ENCODE measurements at regions not wholly inside any gene's neighbourhood (a gene's known extent, or its start where the extent isn't known, plus 50 kb on each side); places are given as distances from the start of the nearest gene placed in this dataset.

DNA sequence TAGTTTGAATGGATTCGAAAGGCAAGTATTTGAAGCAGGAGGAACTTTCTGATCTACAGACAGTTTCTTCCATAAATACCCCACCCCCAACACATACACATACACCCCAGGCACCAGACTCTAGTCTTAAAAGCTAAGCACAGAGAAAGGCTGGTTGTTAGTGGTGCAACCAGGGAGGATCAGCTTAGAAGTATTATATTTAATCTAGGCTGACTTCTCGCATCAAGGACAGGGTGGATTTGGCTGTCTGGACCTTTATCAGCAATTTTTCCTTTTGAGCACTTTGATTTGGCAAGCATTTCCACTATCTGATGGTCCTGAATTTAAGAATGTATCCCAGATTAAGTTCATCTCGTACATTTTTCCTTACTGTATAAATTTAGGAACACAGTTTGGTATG is 1489.8 kb upstream of the FLRT2 start:
- Histone ChIP-seq H3K36me3 (ENCODE audit: control insufficient read depth, insufficient read depth, low read length) (no peaks in the 10 kb centered on the region), H3K4me1 (ENCODE audit: control insufficient read depth, insufficient read depth, low read length) (peaks cover 12% of the 10 kb centered on the region), H3K27ac (ENCODE audit: low read length) (no peak overlapping the region), H3K4me3 (ENCODE audit: low read length) (no peak overlapping the region), H3K27me3 (ENCODE audit: control insufficient read depth, insufficient read depth, low read length) (no peaks in the 10 kb centered on the region), H3K9me3 (ENCODE audit: control insufficient read depth, insufficient read depth, low read length) (no peaks in the 10 kb centered on the region)
- Mint-ChIP-seq H3K4me3 (no peak overlapping the region), H3K4me1 (peaks cover 40 to 45% of the 10 kb centered on the region in 2 donors), H3K36me3 (no peaks in the 10 kb centered on the region), H3K27ac (peak overlapping the region in 1 of 2 donors; percentile 80), H3K9me3 (no peaks in the 10 kb centered on the region), H3K27me3 (ENCODE audit: low read depth in 2 of 2) (peaks cover 0 to 1% of the 10 kb centered on the region in 2 donors)
- WGBS (ENCODE audit: insufficient coverage), result 95% methylated on average over 2 of the region's 3 CpGs
- no peak for TF ChIP-seq CTCF (IDR thresholded peaks at IDR 0.05)
- no peak for ATAC-seq
- DNase-seq, result no peak
- intact Hi-C loops (cut with micrococcal nuclease), result no loop called here

DNA sequence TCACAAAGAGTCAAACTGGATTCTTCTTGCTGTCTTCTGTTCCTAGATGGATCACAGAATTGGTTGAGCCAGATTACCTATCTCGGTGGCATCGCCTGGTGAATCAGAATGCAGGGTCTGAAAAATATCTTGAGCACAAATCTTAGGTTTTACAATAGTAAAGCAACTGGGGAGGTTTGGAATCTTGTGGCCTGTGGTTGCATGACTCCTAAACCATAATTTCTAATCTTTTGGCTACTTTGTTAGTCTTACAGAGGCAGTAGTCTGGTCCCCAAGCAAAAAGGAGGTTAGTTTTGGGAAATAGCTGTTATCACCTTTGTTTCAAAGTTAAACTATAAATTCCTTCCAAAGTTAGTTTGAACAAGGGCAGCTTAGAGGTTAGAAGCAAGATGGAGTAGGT is 1488.5 kb upstream of the FLRT2 start:
- TF ChIP-seq CTCF (IDR thresholded peaks at IDR 0.05), result no peak

GRCh38 chr14:84042992-84043391 is 1487.0 kb upstream of the FLRT2 start:
- no peak overlapping the region for H3K4me3 Mint-ChIP-seq
- DNase-seq (no peak), ATAC-seq (no peak)
- no peaks in the 10 kb centered on the region for H3K9me3 ChIP-seq (ENCODE audit: control insufficient read depth, insufficient read depth, low read length)
- H3K4me3 ChIP-seq (ENCODE audit: low read length), result no peak overlapping the region
- H3K27me3 Mint-ChIP-seq (ENCODE audit: low read depth in 2 of 2), result peaks cover 3 to 6% of the 10 kb centered on the region in 2 donors
- no peaks in the 10 kb centered on the region for H3K27me3 ChIP-seq (ENCODE audit: control insufficient read depth, insufficient read depth, low read length)
- H3K36me3 ChIP-seq (ENCODE audit: control insufficient read depth, insufficient read depth, low read length), result no peaks in the 10 kb centered on the region
- H3K27ac ChIP-seq (ENCODE audit: low read length), result no peak overlapping the region
- intact Hi-C loops (cut with micrococcal nuclease), result no loop called here
- H3K4me1 ChIP-seq (ENCODE audit: control insufficient read depth, insufficient read depth, low read length), result no peaks in the 10 kb centered on the region
- 100% methylated on average over 1 of the region's 1 CpG for WGBS (ENCODE audit: insufficient coverage)
- H3K27ac Mint-ChIP-seq, result no peak overlapping the region
- no peaks in the 10 kb centered on the region for H3K36me3 Mint-ChIP-seq
- H3K4me1 Mint-ChIP-seq, result peaks cover 16 to 21% of the 10 kb centered on the region in 2 donors
- no peaks in the 10 kb centered on the region for H3K9me3 Mint-ChIP-seq
- TF ChIP-seq CTCF (IDR thresholded peaks at IDR 0.05), result no peak

More for the DNA sequence above, 1488.5 kb upstream of the FLRT2 start:
- intact Hi-C loops (cut with micrococcal nuclease), result no loop called here
- no peaks in the 10 kb centered on the region for H3K36me3 Mint-ChIP-seq
- H3K4me1 Mint-ChIP-seq, result peaks cover 31 to 37% of the 10 kb centered on the region in 2 donors
- H3K9me3 Mint-ChIP-seq, result no peaks in the 10 kb centered on the region
- no peak overlapping the region for H3K4me3 Mint-ChIP-seq
- DNase-seq, result no peak
- H3K27ac Mint-ChIP-seq, result peak overlapping the region in 1 of 2 donors; percentile 80
- Histone ChIP-seq H3K27ac (ENCODE audit: low read length) (no peak overlapping the region), H3K4me1 (ENCODE audit: control insufficient read depth, insufficient read depth, low read length) (peaks cover 6% of the 10 kb centered on the region), H3K36me3 (ENCODE audit: control insufficient read depth, insufficient read depth, low read length) (no peaks in the 10 kb centered on the region), H3K4me3 (ENCODE audit: low read length) (no peak overlapping the region), H3K9me3 (ENCODE audit: control insufficient read depth, insufficient read depth, low read length) (no peaks in the 10 kb centered on the region), H3K27me3 (ENCODE audit: control insufficient read depth, insufficient read depth, low read length) (no peaks in the 10 kb centered on the region)
- 94% methylated on average over 2 of the region's 2 CpGs for WGBS (ENCODE audit: insufficient coverage)
- peaks cover 0 to 3% of the 10 kb centered on the region in 2 donors for H3K27me3 Mint-ChIP-seq (ENCODE audit: low read depth in 2 of 2)
- no peak for ATAC-seq

Data from natural killer cell (primary cell).